ENCODE measurements at regions not wholly inside any gene's neighbourhood (a gene's known extent, or its start where the extent isn't known, plus 50 kb on each side); places are given as distances from the start of the nearest gene placed in this dataset.
A peak's percentile ranks its signal among the peaks of the same experiment; 100 is the strongest.

GRCh38 chr11:70643642-70644041, 245.3 kb downstream of the CTTN start:
- Histone ChIP-seq H3K27me3 (ENCODE audit: control insufficient read depth in 2 of 2, insufficient read depth in 2 of 2, low read length in 2 of 2) (no peaks in the 10 kb centered on the region), H3K9me3 (ENCODE audit: control insufficient read depth in 2 of 3, low read length in 3 of 3) (no peaks in the 10 kb centered on the region), H3K4me1 (ENCODE audit: control insufficient read depth in 2 of 2, insufficient read depth in 2 of 2, low read length in 2 of 2) (no peaks in the 10 kb centered on the region), H3K27ac (ENCODE audit: low read depth, low read length) (no peak overlapping the region), H3K36me3 (ENCODE audit: control insufficient read depth in 2 of 3, insufficient read depth in 3 of 3, low read length in 3 of 3) (no peaks in the 10 kb centered on the region), H3K4me3 (ENCODE audit: low read length) (no peak overlapping the region)
- Mint-ChIP-seq H3K27me3 (peaks cover 2 to 42% (median 17%) of the 10 kb centered on the region in 5 donors), H3K4me3 (no peak overlapping the region), H3K4me1 (peaks cover 0 to 3% (median 0%) of the 10 kb centered on the region in 7 donors), H3K9me3 (peaks cover 0 to 5% (median 0%) of the 10 kb centered on the region in 11 donors), H3K36me3 (no peaks in the 10 kb centered on the region), H3K27ac (no peak overlapping the region)
- POLR2A ChIA-PET, result no interaction called here
- ATAC-seq, result no peak
- intact Hi-C loops (cut with micrococcal nuclease), result no loop called here
- DNase-seq, result no peak
- CTCF ChIA-PET, result no interaction called here

DNA sequence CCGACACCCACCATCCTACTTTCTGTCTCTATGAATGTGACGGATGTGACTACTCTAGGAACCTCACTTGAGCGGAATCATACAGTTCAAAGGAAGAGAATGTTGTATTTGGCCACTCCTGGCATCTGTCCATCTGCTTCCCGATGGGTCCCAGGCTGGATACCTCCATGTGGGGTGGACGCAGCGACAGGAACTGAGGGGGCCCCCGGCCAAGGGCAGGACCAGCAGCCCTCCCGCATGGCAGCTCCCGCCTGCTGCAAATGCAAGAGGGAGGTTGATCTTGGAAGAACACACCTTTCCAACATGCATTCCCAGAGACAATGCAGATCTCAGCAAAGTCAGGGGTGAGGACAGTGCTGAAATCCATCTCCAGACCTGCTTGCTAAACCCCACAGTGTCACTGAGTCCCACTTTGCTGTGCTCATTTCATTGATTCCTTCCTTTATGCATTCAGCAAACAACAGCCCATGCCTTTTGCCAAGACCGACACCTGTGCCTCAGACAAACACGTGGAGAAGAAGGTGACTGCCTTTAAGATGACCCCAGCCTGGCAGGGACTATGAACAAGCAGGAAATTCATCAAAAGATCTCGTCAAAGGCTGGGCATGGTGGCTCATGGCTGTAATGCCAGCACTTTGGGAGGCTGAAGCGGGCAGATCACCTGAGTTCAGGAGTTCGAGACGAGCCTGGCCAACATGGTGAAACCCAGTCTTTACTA, 246.2 kb downstream of the CTTN start:
- H3K27me3 ChIP-seq (ENCODE audit: control insufficient read depth in 2 of 2, insufficient read depth in 2 of 2, low read length in 2 of 2), result no peaks in the 10 kb centered on the region
- CTCF ChIA-PET, result no interaction called here
- H3K27me3 Mint-ChIP-seq, result peaks cover 2 to 43% (median 17%) of the 10 kb centered on the region in 5 donors
- no peak overlapping the region for H3K27ac ChIP-seq (ENCODE audit: low read depth, low read length)
- no peak overlapping the region for H3K27ac Mint-ChIP-seq
- peaks cover 0 to 5% (median 0%) of the 10 kb centered on the region in 11 donors for H3K9me3 Mint-ChIP-seq
- peaks cover 0 to 3% (median 0%) of the 10 kb centered on the region in 7 donors for H3K4me1 Mint-ChIP-seq
- H3K36me3 ChIP-seq (ENCODE audit: control insufficient read depth in 2 of 3, insufficient read depth in 3 of 3, low read length in 3 of 3), result no peaks in the 10 kb centered on the region
- no peak overlapping the region for H3K4me3 Mint-ChIP-seq
- ATAC-seq (no peak), DNase-seq (no peak)
- intact Hi-C loops (cut with micrococcal nuclease), result no loop called here
- H3K4me3 ChIP-seq (ENCODE audit: low read length), result no peak overlapping the region
- no peaks in the 10 kb centered on the region for H3K9me3 ChIP-seq (ENCODE audit: control insufficient read depth in 2 of 3, low read length in 3 of 3)
- POLR2A ChIA-PET, result no interaction called here
- no peaks in the 10 kb centered on the region for H3K4me1 ChIP-seq (ENCODE audit: control insufficient read depth in 2 of 2, insufficient read depth in 2 of 2, low read length in 2 of 2)
- H3K36me3 Mint-ChIP-seq, result no peaks in the 10 kb centered on the region

- peaks cover 0 to 3% (median 0%) of the 10 kb centered on the region in 7 donors for H3K4me1 Mint-ChIP-seq
- ATAC-seq (no peak), DNase-seq (no peak)
- Histone ChIP-seq H3K27ac (ENCODE audit: low read depth, low read length) (no peak overlapping the region), H3K27me3 (ENCODE audit: control insufficient read depth in 2 of 2, insufficient read depth in 2 of 2, low read length in 2 of 2) (no peaks in the 10 kb centered on the region), H3K9me3 (ENCODE audit: control insufficient read depth in 2 of 3, low read length in 3 of 3) (no peaks in the 10 kb centered on the region), H3K4me1 (ENCODE audit: control insufficient read depth in 2 of 2, insufficient read depth in 2 of 2, low read length in 2 of 2) (no peaks in the 10 kb centered on the region), H3K4me3 (ENCODE audit: low read length) (no peak overlapping the region), H3K36me3 (ENCODE audit: control insufficient read depth in 2 of 3, insufficient read depth in 3 of 3, low read length in 3 of 3) (no peaks in the 10 kb centered on the region)
- H3K4me3 Mint-ChIP-seq, result no peak overlapping the region
- intact Hi-C loops (cut with micrococcal nuclease), result no loop called here
- peaks cover 0 to 5% (median 2%) of the 10 kb centered on the region in 11 donors for H3K9me3 Mint-ChIP-seq
- H3K36me3 Mint-ChIP-seq, result no peaks in the 10 kb centered on the region
- POLR2A ChIA-PET, result no interaction called here
- CTCF ChIA-PET, result no interaction called here
- no peak overlapping the region for H3K27ac Mint-ChIP-seq
- peaks cover 2 to 37% (median 17%) of the 10 kb centered on the region in 5 donors for H3K27me3 Mint-ChIP-seq
Measured at GRCh38 chr11:70645537-70645936, 247.2 kb downstream of the CTTN start.

GRCh38 chr11:70646272-70647049, 248.1 kb downstream of the CTTN start:
- CTCF ChIA-PET, result no interaction called here
- DNase-seq, result no peak
- intact Hi-C loops (cut with micrococcal nuclease), result no loop called here

GRCh38 chr11:70647188-70648166, 249.1 kb downstream of the CTTN start:
- ChIA-PET CTCF (no interaction called here), POLR2A (no interaction called here)
- Histone ChIP-seq H3K4me1 (ENCODE audit: control insufficient read depth in 2 of 2, insufficient read depth in 2 of 2, low read length in 2 of 2) (no peaks in the 10 kb centered on the region), H3K27ac (ENCODE audit: low read depth, low read length) (no peak overlapping the region), H3K4me3 (ENCODE audit: low read length) (no peak overlapping the region), H3K9me3 (ENCODE audit: control insufficient read depth in 2 of 3, low read length in 3 of 3) (no peaks in the 10 kb centered on the region), H3K36me3 (ENCODE audit: control insufficient read depth in 2 of 3, insufficient read depth in 3 of 3, low read length in 3 of 3) (no peaks in the 10 kb centered on the region), H3K27me3 (ENCODE audit: control insufficient read depth in 2 of 2, insufficient read depth in 2 of 2, low read length in 2 of 2) (no peaks in the 10 kb centered on the region)
- Mint-ChIP-seq H3K4me3 (no peak overlapping the region), H3K27ac (peak overlapping the region in 1 of 9 donors; percentile 15), H3K27me3 (peaks cover 2 to 37% (median 17%) of the 10 kb centered on the region in 5 donors), H3K36me3 (no peaks in the 10 kb centered on the region), H3K4me1 (no peaks in the 10 kb centered on the region), H3K9me3 (peaks cover 0 to 6% (median 3%) of the 10 kb centered on the region in 11 donors)
- intact Hi-C loops (cut with micrococcal nuclease), result no loop called here
- ATAC-seq (no peak), DNase-seq (no peak)

More at GRCh38 chr11:70646272-70647049, 248.1 kb downstream of the CTTN start:
- Mint-ChIP-seq H3K4me1 (peaks cover 0 to under 1% (median 0%) of the 10 kb centered on the region in 7 donors), H3K4me3 (no peak overlapping the region), H3K27me3 (peaks cover 2 to 37% (median 17%) of the 10 kb centered on the region in 5 donors), H3K9me3 (peaks cover 0 to 6% (median 3%) of the 10 kb centered on the region in 11 donors), H3K36me3 (no peaks in the 10 kb centered on the region), H3K27ac (no peak overlapping the region)
- H3K9me3 ChIP-seq (ENCODE audit: control insufficient read depth in 2 of 3, low read length in 3 of 3), result no peaks in the 10 kb centered on the region
- POLR2A ChIA-PET, result no interaction called here
- H3K4me1 ChIP-seq (ENCODE audit: control insufficient read depth in 2 of 2, insufficient read depth in 2 of 2, low read length in 2 of 2), result no peaks in the 10 kb centered on the region
- H3K4me3 ChIP-seq (ENCODE audit: low read length), result no peak overlapping the region
- H3K27ac ChIP-seq (ENCODE audit: low read depth, low read length), result no peak overlapping the region
- ATAC-seq, result no peak
- no peaks in the 10 kb centered on the region for H3K36me3 ChIP-seq (ENCODE audit: control insufficient read depth in 2 of 3, insufficient read depth in 3 of 3, low read length in 3 of 3)
- H3K27me3 ChIP-seq (ENCODE audit: control insufficient read depth in 2 of 2, insufficient read depth in 2 of 2, low read length in 2 of 2), result no peaks in the 10 kb centered on the region

GRCh38 chr11:70650075-70650909, 252.0 kb downstream of the CTTN start:
- Mint-ChIP-seq H3K4me3 (no peak overlapping the region), H3K9me3 (peaks cover 0 to 6% (median 3%) of the 10 kb centered on the region in 11 donors), H3K27ac (no peak overlapping the region), H3K4me1 (no peaks in the 10 kb centered on the region), H3K27me3 (peaks cover 2 to 23% (median 17%) of the 10 kb centered on the region in 5 donors), H3K36me3 (no peaks in the 10 kb centered on the region)
- ChIA-PET POLR2A (no interaction called here), CTCF (no interaction called here)
- Histone ChIP-seq H3K27me3 (ENCODE audit: control insufficient read depth in 2 of 2, insufficient read depth in 2 of 2, low read length in 2 of 2) (no peaks in the 10 kb centered on the region), H3K4me1 (ENCODE audit: control insufficient read depth in 2 of 2, insufficient read depth in 2 of 2, low read length in 2 of 2) (no peaks in the 10 kb centered on the region), H3K4me3 (ENCODE audit: low read length) (no peak overlapping the region), H3K27ac (ENCODE audit: low read depth, low read length) (no peak overlapping the region), H3K36me3 (ENCODE audit: control insufficient read depth in 2 of 3, insufficient read depth in 3 of 3, low read length in 3 of 3) (no peaks in the 10 kb centered on the region), H3K9me3 (ENCODE audit: control insufficient read depth in 2 of 3, low read length in 3 of 3) (no peaks in the 10 kb centered on the region)
- ATAC-seq, result peak; percentile 59
- peak in 5 of 9 donors; percentile 6 to 46 (median 30) for DNase-seq
- intact Hi-C loops (cut with micrococcal nuclease), result no loop called here
